Uterus (tissue), 2 donors: ENCODE measurements at regions not wholly inside any gene's neighbourhood (a gene's known extent, or its start where the extent isn't known, plus 50 kb on each side); places are given as distances from the start of the nearest gene placed in this dataset.

ENCODE experiments used
- POLR2A ChIP-seq, 2 donors: fragments of 450-650 bp; IDR thresholded peaks; one replicate each; pipeline ENCODE4 v1.6.1; 2016; ENCODE audit warnings: antibody characterized with exemption in 2 of 2, mild to moderate bottlenecking in 1 of 2, moderate library complexity in 1 of 2
- TF ChIP-seq, protein P1 (sequence below), 4 experiments: fragments of 200-600 bp in 2 of 4; fragments of 450-650 bp in 2 of 4; sonication (generic) in 2 of 4; IDR thresholded peaks; one replicate each; pipeline ENCODE4 v1.5.1; 2016 to 2019; ENCODE audit warnings: antibody characterized with exemption in 4 of 4, mild to moderate bottlenecking in 2 of 4, moderate library complexity in 1 of 4

DNA sequence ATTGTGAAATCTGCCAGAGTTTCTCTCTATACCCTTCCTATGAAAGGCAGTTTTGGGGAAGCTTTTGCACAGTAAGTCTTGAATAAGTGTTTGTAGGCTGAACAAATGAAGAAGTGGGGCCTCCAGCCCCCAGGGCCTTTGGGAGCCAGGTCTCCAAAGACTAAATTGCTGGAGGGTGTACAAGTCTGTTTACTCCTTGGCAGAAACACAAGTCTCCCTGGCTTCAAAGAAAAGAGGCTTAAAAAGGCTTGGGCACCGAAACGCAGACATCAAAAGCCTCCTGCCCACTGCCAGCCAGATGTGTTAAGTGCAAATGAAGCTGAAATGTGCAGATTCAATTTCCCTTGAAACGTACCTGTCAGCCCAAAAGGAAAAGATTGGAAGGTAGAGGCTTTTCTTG, 146.3 kb downstream of the TMEM132E start:
- TF ChIP-seq, protein P1, sequence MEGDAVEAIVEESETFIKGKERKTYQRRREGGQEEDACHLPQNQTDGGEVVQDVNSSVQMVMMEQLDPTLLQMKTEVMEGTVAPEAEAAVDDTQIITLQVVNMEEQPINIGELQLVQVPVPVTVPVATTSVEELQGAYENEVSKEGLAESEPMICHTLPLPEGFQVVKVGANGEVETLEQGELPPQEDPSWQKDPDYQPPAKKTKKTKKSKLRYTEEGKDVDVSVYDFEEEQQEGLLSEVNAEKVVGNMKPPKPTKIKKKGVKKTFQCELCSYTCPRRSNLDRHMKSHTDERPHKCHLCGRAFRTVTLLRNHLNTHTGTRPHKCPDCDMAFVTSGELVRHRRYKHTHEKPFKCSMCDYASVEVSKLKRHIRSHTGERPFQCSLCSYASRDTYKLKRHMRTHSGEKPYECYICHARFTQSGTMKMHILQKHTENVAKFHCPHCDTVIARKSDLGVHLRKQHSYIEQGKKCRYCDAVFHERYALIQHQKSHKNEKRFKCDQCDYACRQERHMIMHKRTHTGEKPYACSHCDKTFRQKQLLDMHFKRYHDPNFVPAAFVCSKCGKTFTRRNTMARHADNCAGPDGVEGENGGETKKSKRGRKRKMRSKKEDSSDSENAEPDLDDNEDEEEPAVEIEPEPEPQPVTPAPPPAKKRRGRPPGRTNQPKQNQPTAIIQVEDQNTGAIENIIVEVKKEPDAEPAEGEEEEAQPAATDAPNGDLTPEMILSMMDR (IDR thresholded peaks at IDR 0.05) = no peak
- TF ChIP-seq POLR2A (IDR thresholded peaks at IDR 0.05) = no peak
